ENCODE measurements at regions not wholly inside any gene's neighbourhood (a gene's known extent, or its start where the extent isn't known, plus 50 kb on each side); places are given as distances from the start of the nearest gene placed in this dataset.

DNA sequence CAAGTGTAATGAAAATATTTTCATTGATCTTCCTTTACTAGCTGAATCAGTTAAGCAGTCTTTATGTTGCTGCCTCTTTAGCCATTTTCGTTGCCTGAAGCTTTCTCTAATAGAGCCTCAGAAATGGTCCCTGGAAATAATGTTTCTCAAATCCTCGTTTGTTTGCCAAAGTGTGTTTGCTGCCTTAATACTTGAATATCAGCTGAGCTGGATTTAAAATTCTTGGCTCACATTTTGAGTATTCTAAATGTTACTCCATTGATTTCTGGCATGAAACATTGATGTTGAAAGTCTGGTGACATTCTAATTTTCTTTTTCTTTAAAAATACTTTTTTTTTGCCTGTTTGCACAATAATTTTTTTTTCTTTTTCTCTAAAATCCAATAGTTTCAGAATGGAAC, 84.6 kb upstream of the SERBP1 start:
- ATAC-seq: no peak

GRCh38 chr1:67515324-67516080, 85.3 kb upstream of the SERBP1 start:
- H3K9me2 ChIP-seq (replicated peaks; ENCODE audit: low read length): no peaks in the 10 kb centered on the region
- H3K79me2 ChIP-seq (ENCODE audit: low read length): no peaks in the 10 kb centered on the region
- H3F3A ChIP-seq (ENCODE audit: low read length, unreplicated experiment): no peaks in the 10 kb centered on the region
- CTCF ChIA-PET: no interaction called here
- TF ChIP-seq EZH2phosphoT487 (IDR thresholded peaks at IDR 0.05; ENCODE audit: borderline replicate concordance, low read length) (no peak), EZH2 (IDR thresholded peaks at IDR 0.05; ENCODE audit: low read length, unreplicated experiment) (no peak)
- TF ChIP-seq, protein P1, sequence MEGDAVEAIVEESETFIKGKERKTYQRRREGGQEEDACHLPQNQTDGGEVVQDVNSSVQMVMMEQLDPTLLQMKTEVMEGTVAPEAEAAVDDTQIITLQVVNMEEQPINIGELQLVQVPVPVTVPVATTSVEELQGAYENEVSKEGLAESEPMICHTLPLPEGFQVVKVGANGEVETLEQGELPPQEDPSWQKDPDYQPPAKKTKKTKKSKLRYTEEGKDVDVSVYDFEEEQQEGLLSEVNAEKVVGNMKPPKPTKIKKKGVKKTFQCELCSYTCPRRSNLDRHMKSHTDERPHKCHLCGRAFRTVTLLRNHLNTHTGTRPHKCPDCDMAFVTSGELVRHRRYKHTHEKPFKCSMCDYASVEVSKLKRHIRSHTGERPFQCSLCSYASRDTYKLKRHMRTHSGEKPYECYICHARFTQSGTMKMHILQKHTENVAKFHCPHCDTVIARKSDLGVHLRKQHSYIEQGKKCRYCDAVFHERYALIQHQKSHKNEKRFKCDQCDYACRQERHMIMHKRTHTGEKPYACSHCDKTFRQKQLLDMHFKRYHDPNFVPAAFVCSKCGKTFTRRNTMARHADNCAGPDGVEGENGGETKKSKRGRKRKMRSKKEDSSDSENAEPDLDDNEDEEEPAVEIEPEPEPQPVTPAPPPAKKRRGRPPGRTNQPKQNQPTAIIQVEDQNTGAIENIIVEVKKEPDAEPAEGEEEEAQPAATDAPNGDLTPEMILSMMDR (conservative IDR thresholded peaks at IDR 0.05; ENCODE audit: low read depth, low read length): no peak
- no peak overlapping the region for H2AFZ ChIP-seq (ENCODE audit: low read length)
- no peak overlapping the region for H3K4me3 ChIP-seq (ENCODE audit: low read length)
- no peak overlapping the region for H3K9ac ChIP-seq (ENCODE audit: low read length)
- POLR2A ChIA-PET (ENCODE audit: unreplicated experiment): no interaction called here
- BruUV-seq (replicated peaks): no TSS peak
- H3K4me1 ChIP-seq (ENCODE audit: insufficient read depth, low read length): no peaks in the 10 kb centered on the region
- no peaks in the 10 kb centered on the region for H4K20me1 ChIP-seq (ENCODE audit: low read length)
- H3K4me2 ChIP-seq (ENCODE audit: low read length): no peak overlapping the region
- no peak overlapping the region for H3K27ac ChIP-seq (ENCODE audit: low read length)
- no peaks in the 10 kb centered on the region for H3K9me3 ChIP-seq (ENCODE audit: low read length)
- intact Hi-C loops (cut with micrococcal nuclease): no loop called here
- no peaks in the 10 kb centered on the region for H3K36me3 ChIP-seq (ENCODE audit: low read depth, low read length)
- H3K27me3 ChIP-seq (ENCODE audit: low read length): no peaks in the 10 kb centered on the region
- ATAC-seq (no peak), DNase-seq (no peak)

More for the DNA sequence above, 84.6 kb upstream of the SERBP1 start:
- TF ChIP-seq, protein P1 (conservative IDR thresholded peaks at IDR 0.05; ENCODE audit: low read depth, low read length): no peak
- no peak for TF ChIP-seq EZH2 (IDR thresholded peaks at IDR 0.05; ENCODE audit: low read length, unreplicated experiment)
- no peak for TF ChIP-seq EZH2phosphoT487 (IDR thresholded peaks at IDR 0.05; ENCODE audit: borderline replicate concordance, low read length)
- H4K20me1 ChIP-seq (ENCODE audit: low read length): no peaks in the 10 kb centered on the region
- no peak overlapping the region for H3K4me2 ChIP-seq (ENCODE audit: low read length)
- H3K79me2 ChIP-seq (ENCODE audit: low read length): no peaks in the 10 kb centered on the region
- ChIA-PET POLR2A (ENCODE audit: unreplicated experiment) (no interaction called here), CTCF (no interaction called here)
- H3K9me3 ChIP-seq (ENCODE audit: low read length): no peaks in the 10 kb centered on the region
- intact Hi-C loops (cut with micrococcal nuclease): no loop called here
- H3K4me1 ChIP-seq (ENCODE audit: insufficient read depth, low read length): no peaks in the 10 kb centered on the region
- H3K36me3 ChIP-seq (ENCODE audit: low read depth, low read length): no peaks in the 10 kb centered on the region
- H3K9ac ChIP-seq (ENCODE audit: low read length): no peak overlapping the region
- no peak overlapping the region for H3K4me3 ChIP-seq (ENCODE audit: low read length)
- no peaks in the 10 kb centered on the region for H3K9me2 ChIP-seq (replicated peaks; ENCODE audit: low read length)
- no peaks in the 10 kb centered on the region for H3K27me3 ChIP-seq (ENCODE audit: low read length)
- no peaks in the 10 kb centered on the region for H3F3A ChIP-seq (ENCODE audit: low read length, unreplicated experiment)
- BruUV-seq (replicated peaks): no TSS peak
- no peak for DNase-seq
- H2AFZ ChIP-seq (ENCODE audit: low read length): no peak overlapping the region
- no peak overlapping the region for H3K27ac ChIP-seq (ENCODE audit: low read length)

- ATAC-seq: no peak
- no TSS peak for BruUV-seq (replicated peaks)
- no peaks in the 10 kb centered on the region for H3K4me1 ChIP-seq (ENCODE audit: insufficient read depth, low read length)
- no peaks in the 10 kb centered on the region for H3K9me2 ChIP-seq (replicated peaks; ENCODE audit: low read length)
- no peaks in the 10 kb centered on the region for H3K9me3 ChIP-seq (ENCODE audit: low read length)
- no peak overlapping the region for H3K9ac ChIP-seq (ENCODE audit: low read length)
- H4K20me1 ChIP-seq (ENCODE audit: low read length): no peaks in the 10 kb centered on the region
- CTCF ChIA-PET: no interaction called here
- no peak overlapping the region for H3K27ac ChIP-seq (ENCODE audit: low read length)
- no peaks in the 10 kb centered on the region for H3F3A ChIP-seq (ENCODE audit: low read length, unreplicated experiment)
- TF ChIP-seq EZH2 (IDR thresholded peaks at IDR 0.05; ENCODE audit: low read length, unreplicated experiment): no peak
- TF ChIP-seq, protein P1 (conservative IDR thresholded peaks at IDR 0.05; ENCODE audit: low read depth, low read length): no peak
- no peak for TF ChIP-seq EZH2phosphoT487 (IDR thresholded peaks at IDR 0.05; ENCODE audit: borderline replicate concordance, low read length)
- no peak overlapping the region for H3K4me2 ChIP-seq (ENCODE audit: low read length)
- H3K27me3 ChIP-seq (ENCODE audit: low read length): no peaks in the 10 kb centered on the region
- POLR2A ChIA-PET (ENCODE audit: unreplicated experiment): no interaction called here
- no peak overlapping the region for H2AFZ ChIP-seq (ENCODE audit: low read length)
- H3K36me3 ChIP-seq (ENCODE audit: low read depth, low read length): no peaks in the 10 kb centered on the region
- H3K79me2 ChIP-seq (ENCODE audit: low read length): no peaks in the 10 kb centered on the region
- intact Hi-C loops (cut with micrococcal nuclease): no loop called here
- no peak overlapping the region for H3K4me3 ChIP-seq (ENCODE audit: low read length)
- no peak for DNase-seq
Observed at GRCh38 chr1:67517046-67517445, 86.8 kb upstream of the SERBP1 start.

Data from PC-3 (cell line).